ENCODE measurements at regions not wholly inside any gene's neighbourhood (a gene's known extent, or its start where the extent isn't known, plus 50 kb on each side); places are given as distances from the start of the nearest gene placed in this dataset.

GRCh38 chr2:66813525-66813924 lies 378.6 kb downstream of the MEIS1 start:
- TF ChIP-seq EP300 (IDR thresholded peaks at IDR 0.05; ENCODE audit: borderline replicate concordance) (no peak), RAD21 (IDR thresholded peaks at IDR 0.05; ENCODE audit: low read depth) (no peak), EGR1 (IDR thresholded peaks at IDR 0.05) (no peak), REST (IDR thresholded peaks at IDR 0.05; ENCODE audit: low read depth) (no peak), NFIC (IDR thresholded peaks at IDR 0.05) (no peak), CREB1 (IDR thresholded peaks at IDR 0.05; ENCODE audit: low read depth) (no peak), USF1 (IDR thresholded peaks at IDR 0.05) (no peak), MAX (IDR thresholded peaks at IDR 0.05) (no peak), TCF12 (IDR thresholded peaks at IDR 0.05; ENCODE audit: low read depth) (no peak)

GRCh38 chr2:66813976-66814375 lies 379.1 kb downstream of the MEIS1 start:
- TF ChIP-seq EP300 (IDR thresholded peaks at IDR 0.05; ENCODE audit: borderline replicate concordance) (no peak), CREB1 (IDR thresholded peaks at IDR 0.05; ENCODE audit: low read depth) (no peak), YY1 (IDR thresholded peaks at IDR 0.05; ENCODE audit: low read depth) (no peak), USF1 (IDR thresholded peaks at IDR 0.05) (no peak), EGR1 (IDR thresholded peaks at IDR 0.05) (no peak), NFIC (IDR thresholded peaks at IDR 0.05) (no peak), MAX (IDR thresholded peaks at IDR 0.05) (no peak), CEBPB (IDR thresholded peaks at IDR 0.05) (no peak), TAF1 (IDR thresholded peaks at IDR 0.05; ENCODE audit: low read depth) (no peak), RAD21 (IDR thresholded peaks at IDR 0.05; ENCODE audit: low read depth) (no peak), TEAD4 (IDR thresholded peaks at IDR 0.05) (no peak), REST (IDR thresholded peaks at IDR 0.05; ENCODE audit: low read depth) (no peak), TCF12 (IDR thresholded peaks at IDR 0.05; ENCODE audit: low read depth) (no peak), ZBTB7A (IDR thresholded peaks at IDR 0.05; ENCODE audit: low read depth) (no peak), FOXM1 (IDR thresholded peaks at IDR 0.05; ENCODE audit: borderline replicate concordance, low read depth) (no peak)

GRCh38 chr2:66814916-66815315 lies 380.0 kb downstream of the MEIS1 start:
- TF ChIP-seq RAD21 (IDR thresholded peaks at IDR 0.05; ENCODE audit: low read depth) (no peak), EP300 (IDR thresholded peaks at IDR 0.05; ENCODE audit: borderline replicate concordance) (no peak), TEAD4 (IDR thresholded peaks at IDR 0.05) (no peak), TCF12 (IDR thresholded peaks at IDR 0.05; ENCODE audit: low read depth) (no peak), TAF1 (IDR thresholded peaks at IDR 0.05; ENCODE audit: low read depth) (no peak), USF1 (IDR thresholded peaks at IDR 0.05) (no peak), REST (IDR thresholded peaks at IDR 0.05; ENCODE audit: low read depth) (no peak)

- TF ChIP-seq YY1 (IDR thresholded peaks at IDR 0.05; ENCODE audit: low read depth) (no peak), EP300 (IDR thresholded peaks at IDR 0.05; ENCODE audit: borderline replicate concordance) (no peak), USF1 (IDR thresholded peaks at IDR 0.05) (no peak), TCF12 (IDR thresholded peaks at IDR 0.05; ENCODE audit: low read depth) (no peak), ZBTB7A (IDR thresholded peaks at IDR 0.05; ENCODE audit: low read depth) (no peak), TAF1 (IDR thresholded peaks at IDR 0.05; ENCODE audit: low read depth) (no peak), CREB1 (IDR thresholded peaks at IDR 0.05; ENCODE audit: low read depth) (no peak), FOXM1 (IDR thresholded peaks at IDR 0.05; ENCODE audit: borderline replicate concordance, low read depth) (no peak), CEBPB (IDR thresholded peaks at IDR 0.05) (no peak)
Measured at GRCh38 chr2:66815886-66816285, 381.0 kb downstream of the MEIS1 start.

Data from Ishikawa (cell line).